GM10266 (cell line): ENCODE measurements at regions not wholly inside any gene's neighbourhood (a gene's known extent, or its start where the extent isn't known, plus 50 kb on each side); places are given as distances from the start of the nearest gene placed in this dataset.

ENCODE experiments used
- DNase-seq: peaks from one replicate; pipeline ENCODE4 v3.0.0; 2012; ENCODE audit errors: extremely low spot score
- TF ChIP-seq, protein P1 (sequence below): IDR thresholded peaks from 2 replicates; pipeline ENCODE4 v1.5.1; 2012; ENCODE audit warnings: mild to moderate bottlenecking, low read depth; ENCODE audit not compliant: control insufficient read depth, insufficient read depth; ENCODE audit errors: missing control alignments

GRCh38 chr5:56310711-56311204, 77.6 kb upstream of the ANKRD55 start:
- no peak for DNase-seq
- TF ChIP-seq, protein P1, sequence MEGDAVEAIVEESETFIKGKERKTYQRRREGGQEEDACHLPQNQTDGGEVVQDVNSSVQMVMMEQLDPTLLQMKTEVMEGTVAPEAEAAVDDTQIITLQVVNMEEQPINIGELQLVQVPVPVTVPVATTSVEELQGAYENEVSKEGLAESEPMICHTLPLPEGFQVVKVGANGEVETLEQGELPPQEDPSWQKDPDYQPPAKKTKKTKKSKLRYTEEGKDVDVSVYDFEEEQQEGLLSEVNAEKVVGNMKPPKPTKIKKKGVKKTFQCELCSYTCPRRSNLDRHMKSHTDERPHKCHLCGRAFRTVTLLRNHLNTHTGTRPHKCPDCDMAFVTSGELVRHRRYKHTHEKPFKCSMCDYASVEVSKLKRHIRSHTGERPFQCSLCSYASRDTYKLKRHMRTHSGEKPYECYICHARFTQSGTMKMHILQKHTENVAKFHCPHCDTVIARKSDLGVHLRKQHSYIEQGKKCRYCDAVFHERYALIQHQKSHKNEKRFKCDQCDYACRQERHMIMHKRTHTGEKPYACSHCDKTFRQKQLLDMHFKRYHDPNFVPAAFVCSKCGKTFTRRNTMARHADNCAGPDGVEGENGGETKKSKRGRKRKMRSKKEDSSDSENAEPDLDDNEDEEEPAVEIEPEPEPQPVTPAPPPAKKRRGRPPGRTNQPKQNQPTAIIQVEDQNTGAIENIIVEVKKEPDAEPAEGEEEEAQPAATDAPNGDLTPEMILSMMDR, result no peak

DNA sequence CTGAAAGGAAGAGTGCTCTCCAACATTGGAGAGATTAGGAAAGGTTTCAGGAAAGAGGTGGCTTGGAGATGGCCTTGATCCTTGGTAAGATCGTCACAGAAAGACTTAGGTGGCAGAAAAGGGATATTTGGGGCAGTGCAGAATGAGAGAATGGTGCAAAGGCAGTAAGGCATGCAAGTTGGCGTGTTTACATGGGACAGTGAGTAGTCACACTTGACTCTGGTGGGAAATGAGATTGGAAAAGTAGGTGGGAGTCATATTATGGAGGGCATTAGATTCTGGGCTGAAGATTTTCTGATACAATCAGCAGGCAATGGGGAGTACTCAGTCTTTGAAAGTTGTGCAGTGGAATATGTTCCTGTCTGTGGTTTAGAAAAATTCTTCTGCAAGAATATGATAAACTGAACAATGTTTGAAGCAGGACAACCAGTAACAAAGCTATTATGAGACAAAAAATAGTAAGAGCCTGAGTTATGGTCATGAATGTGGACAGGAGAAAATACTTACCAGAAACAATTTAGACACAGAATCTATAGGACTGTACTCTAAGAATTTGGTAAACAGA, 76.2 kb upstream of the ANKRD55 start:
- TF ChIP-seq, protein P1, result no peak
- no peak for DNase-seq

DNA sequence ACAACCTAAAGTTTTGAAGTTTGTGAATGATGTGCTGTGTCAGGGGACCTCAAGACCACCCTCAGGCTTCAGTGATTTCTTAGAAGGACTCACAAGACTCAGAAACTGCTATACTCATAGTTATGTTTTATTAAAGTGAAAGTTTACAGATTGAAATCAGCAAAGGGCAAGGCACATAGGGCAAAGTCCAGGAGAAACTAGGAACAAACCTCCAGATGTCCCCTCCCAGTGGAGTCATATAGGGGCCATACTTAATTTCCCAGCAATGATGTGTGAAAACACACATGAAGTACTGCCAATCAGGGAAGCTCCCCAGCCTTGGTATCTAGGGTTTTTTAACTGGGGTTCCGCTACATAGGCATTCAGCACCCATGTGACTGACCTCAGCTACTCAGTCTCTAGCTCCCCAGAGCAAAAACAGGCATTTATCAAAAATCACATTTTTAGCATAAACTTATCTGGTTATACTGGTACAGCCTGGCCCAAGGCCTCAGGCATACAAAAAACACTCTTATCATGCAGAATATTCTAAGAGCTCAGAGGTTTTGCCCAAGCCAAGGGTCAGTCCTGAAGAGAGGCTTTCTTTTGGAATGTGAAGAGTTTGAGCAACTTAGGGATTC, 74.7 kb upstream of the ANKRD55 start:
- no peak for DNase-seq
- TF ChIP-seq, protein P1, result no peak

DNA sequence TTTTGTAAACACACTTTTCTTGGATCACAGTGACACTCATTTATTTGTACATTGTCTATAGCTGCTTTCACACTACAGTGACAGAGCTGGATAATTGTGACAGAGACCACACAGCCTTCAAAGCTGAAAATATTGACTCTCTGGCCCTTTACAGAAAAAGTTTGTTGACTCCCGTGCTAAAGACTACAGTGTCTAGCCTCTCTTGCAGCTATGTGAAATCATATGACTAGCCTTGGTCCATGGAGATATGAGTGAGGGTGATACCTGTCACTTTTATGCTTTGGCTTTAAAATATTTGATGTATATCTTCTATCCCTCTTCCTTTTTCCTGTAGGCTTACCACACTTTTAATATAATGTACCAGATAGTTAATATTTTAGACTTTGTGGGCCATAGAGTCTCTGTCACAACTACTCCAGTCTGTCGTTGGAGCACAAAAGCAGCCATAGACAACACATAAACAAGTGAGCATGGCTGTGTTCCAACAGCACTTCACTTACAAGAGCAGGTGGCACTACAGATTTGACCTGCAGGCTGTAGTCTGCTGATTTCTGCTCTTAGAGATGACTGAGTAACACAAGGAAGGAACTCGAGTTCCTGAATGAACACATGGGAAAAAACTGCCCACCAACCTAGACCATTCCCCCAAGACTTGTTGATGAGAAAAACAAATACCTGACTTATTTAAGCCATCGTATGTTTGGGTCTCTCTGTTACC, 73.5 kb upstream of the ANKRD55 start:
- TF ChIP-seq, protein P1, result no peak
- DNase-seq, result no peak

GRCh38 chr5:56305001-56305950, 72.1 kb upstream of the ANKRD55 start:
- TF ChIP-seq, protein P1, result no peak
- DNase-seq, result no peak

GRCh38 chr5:56303511-56303910, 70.4 kb upstream of the ANKRD55 start:
- TF ChIP-seq, protein P1, result no peak
- DNase-seq, result no peak
